OCI-LY1 (cell line): ENCODE measurements at regions not wholly inside any gene's neighbourhood (a gene's known extent, or its start where the extent isn't known, plus 50 kb on each side); places are given as distances from the start of the nearest gene placed in this dataset.
A peak's percentile ranks its signal among the peaks of the same experiment; 100 is the strongest.

Experiments used
- H2AFZ ChIP-seq: fragments of 200-600 bp; sonication (generic), shearing (Covaris generic); 2 replicates; pipeline ENCODE4 v1.6.0; 2014; ENCODE audit warnings: antibody characterized with exemption, mild to moderate bottlenecking, low read length
- H3F3A ChIP-seq: fragments of 200-600 bp; sonication (generic), shearing (Covaris generic); 2 replicates; pipeline ENCODE4 v1.6.0; 2014; ENCODE audit warnings: mild to moderate bottlenecking, antibody characterized with exemption, low read length, moderate library complexity; ENCODE audit not compliant: insufficient read depth
- H3K27ac ChIP-seq: fragments of 200-600 bp; sonication (generic); 2 replicates; pipeline ENCODE4 v1.5.1; 2014; ENCODE audit warnings: low read length, mixed run types, mild to moderate bottlenecking, low read depth; ENCODE audit not compliant: poor library complexity, severe bottlenecking
- H3K27me3 ChIP-seq: fragments of 200-600 bp; sonication (generic); 2 replicates; pipeline ENCODE4 v1.6.0; 2014; ENCODE audit warnings: antibody characterized with exemption, mild to moderate bottlenecking, low read length, moderate library complexity; ENCODE audit not compliant: insufficient read depth
- H3K36me3 ChIP-seq: fragments of 200-600 bp; sonication (generic); 2 replicates; pipeline ENCODE4 v1.6.1; 2014; ENCODE audit warnings: mild to moderate bottlenecking, antibody characterized with exemption, low read length, moderate library complexity, mixed read lengths; ENCODE audit not compliant: insufficient read depth
- H3K4me1 ChIP-seq: fragments of 200-600 bp; sonication (generic); 2 replicates; pipeline ENCODE4 v1.5.1; 2014; ENCODE audit warnings: mild to moderate bottlenecking, low read length, moderate library complexity; ENCODE audit not compliant: insufficient read depth, severe bottlenecking
- H3K4me2 ChIP-seq: fragments of 200-600 bp; sonication (generic), shearing (Covaris generic); 2 replicates; pipeline ENCODE4 v1.6.1; 2014; ENCODE audit warnings: low read length
- H3K4me3 ChIP-seq: fragments of 200-600 bp; sonication (generic); 2 replicates; pipeline ENCODE4 v1.5.1; 2014; ENCODE audit warnings: low read length, low read depth, mild to moderate bottlenecking, mixed read lengths; ENCODE audit not compliant: poor library complexity, severe bottlenecking
- H3K79me2 ChIP-seq: fragments of 200-600 bp; shearing (Covaris generic); 2 replicates; pipeline ENCODE4 v1.6.1; 2016; ENCODE audit warnings: mixed run types, low read length, mixed read lengths; ENCODE audit not compliant: insufficient read depth
- H3K9ac ChIP-seq: fragments of 200-600 bp; sonication (generic), shearing (Covaris generic); 2 replicates; pipeline ENCODE4 v1.6.1; 2014; ENCODE audit warnings: mild to moderate bottlenecking, low read length, mixed read lengths
- H3K9me2 ChIP-seq: fragments of 200-600 bp; sonication (generic), shearing (Covaris generic); 2 replicates; pipeline ENCODE4 v1.6.1; 2014; ENCODE audit warnings: low read depth, mild to moderate bottlenecking, low read length, mixed read lengths
- H3K9me3 ChIP-seq: fragments of 200-600 bp; shearing (Covaris generic); 2 replicates; pipeline ENCODE4 v1.6.1; 2014; ENCODE audit warnings: low read length, mixed read lengths
- H4K20me1 ChIP-seq: fragments of 200-600 bp; sonication (generic), shearing (Covaris generic); 2 replicates; pipeline ENCODE4 v1.6.0; 2016; ENCODE audit warnings: mild to moderate bottlenecking, low read length; ENCODE audit not compliant: insufficient read depth
- EZH2 ChIP-seq: fragments of 200-600 bp; sonication (generic), shearing (Covaris generic); IDR thresholded peaks from 2 replicates; pipeline ENCODE4 v1.8.0; 2017; ENCODE audit warnings: borderline replicate concordance, mixed run types, mild to moderate bottlenecking, antibody characterized with exemption, low read length, moderate library complexity, mixed read lengths
- TF ChIP-seq, protein P1 (sequence below): fragments of 200-600 bp; sonication (generic), shearing (Covaris generic); IDR thresholded peaks from 2 replicates; pipeline ENCODE4 v1.5.1; 2017; ENCODE audit warnings: mild to moderate bottlenecking, antibody characterized with exemption, low read length, moderate library complexity, mixed read lengths

GRCh38 chr9:613771-614347 lies 227.6 kb upstream of the DMRT1 start:
- no peaks in the 10 kb centered on the region for H3K27me3 ChIP-seq
- no peak overlapping the region for H3K4me3 ChIP-seq
- no peak for TF ChIP-seq EZH2
- TF ChIP-seq, protein P1, sequence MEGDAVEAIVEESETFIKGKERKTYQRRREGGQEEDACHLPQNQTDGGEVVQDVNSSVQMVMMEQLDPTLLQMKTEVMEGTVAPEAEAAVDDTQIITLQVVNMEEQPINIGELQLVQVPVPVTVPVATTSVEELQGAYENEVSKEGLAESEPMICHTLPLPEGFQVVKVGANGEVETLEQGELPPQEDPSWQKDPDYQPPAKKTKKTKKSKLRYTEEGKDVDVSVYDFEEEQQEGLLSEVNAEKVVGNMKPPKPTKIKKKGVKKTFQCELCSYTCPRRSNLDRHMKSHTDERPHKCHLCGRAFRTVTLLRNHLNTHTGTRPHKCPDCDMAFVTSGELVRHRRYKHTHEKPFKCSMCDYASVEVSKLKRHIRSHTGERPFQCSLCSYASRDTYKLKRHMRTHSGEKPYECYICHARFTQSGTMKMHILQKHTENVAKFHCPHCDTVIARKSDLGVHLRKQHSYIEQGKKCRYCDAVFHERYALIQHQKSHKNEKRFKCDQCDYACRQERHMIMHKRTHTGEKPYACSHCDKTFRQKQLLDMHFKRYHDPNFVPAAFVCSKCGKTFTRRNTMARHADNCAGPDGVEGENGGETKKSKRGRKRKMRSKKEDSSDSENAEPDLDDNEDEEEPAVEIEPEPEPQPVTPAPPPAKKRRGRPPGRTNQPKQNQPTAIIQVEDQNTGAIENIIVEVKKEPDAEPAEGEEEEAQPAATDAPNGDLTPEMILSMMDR: peak; percentile 95
- no peaks in the 10 kb centered on the region for H3K79me2 ChIP-seq
- H3K9me2 ChIP-seq: no peaks in the 10 kb centered on the region
- no peaks in the 10 kb centered on the region for H4K20me1 ChIP-seq
- H3K4me1 ChIP-seq: peaks cover 42% of the 10 kb centered on the region
- H3K4me2 ChIP-seq: peak overlapping the region; percentile 6; the same call in 1 of the 2 replicates
- no peaks in the 10 kb centered on the region for H3F3A ChIP-seq
- no peaks in the 10 kb centered on the region for H3K36me3 ChIP-seq
- H3K9ac ChIP-seq: no peak overlapping the region
- H3K9me3 ChIP-seq: no peaks in the 10 kb centered on the region
- H3K27ac ChIP-seq: peak overlapping the region; percentile 47
- H2AFZ ChIP-seq: no peak overlapping the region

- no peak overlapping the region for H3K4me2 ChIP-seq
- H3K4me1 ChIP-seq: peaks cover 42% of the 10 kb centered on the region
- H3K27ac ChIP-seq: peak overlapping the region; percentile 47
- no peaks in the 10 kb centered on the region for H4K20me1 ChIP-seq
- TF ChIP-seq EZH2: no peak
- TF ChIP-seq, protein P1: no peak
- H2AFZ ChIP-seq: no peak overlapping the region
- H3K9me2 ChIP-seq: no peaks in the 10 kb centered on the region
- H3K4me3 ChIP-seq: no peak overlapping the region
- H3K27me3 ChIP-seq: no peaks in the 10 kb centered on the region
- no peaks in the 10 kb centered on the region for H3F3A ChIP-seq
- no peaks in the 10 kb centered on the region for H3K36me3 ChIP-seq
- no peaks in the 10 kb centered on the region for H3K9me3 ChIP-seq
- H3K9ac ChIP-seq: no peak overlapping the region
- H3K79me2 ChIP-seq: no peaks in the 10 kb centered on the region
Observed at GRCh38 chr9:614431-614830, 227.1 kb upstream of the DMRT1 start.

- Histone ChIP-seq H3K36me3 (no peaks in the 10 kb centered on the region), H2AFZ (no peak overlapping the region), H3K4me1 (peaks cover 38% of the 10 kb centered on the region), H3K27ac (no peak overlapping the region), H3K9ac (no peak overlapping the region), H4K20me1 (no peaks in the 10 kb centered on the region), H3K9me3 (no peaks in the 10 kb centered on the region), H3K4me3 (no peak overlapping the region), H3K9me2 (no peaks in the 10 kb centered on the region), H3F3A (no peaks in the 10 kb centered on the region), H3K4me2 (no peak overlapping the region), H3K27me3 (no peaks in the 10 kb centered on the region), H3K79me2 (no peaks in the 10 kb centered on the region)
- TF ChIP-seq, protein P1: no peak
- TF ChIP-seq EZH2: no peak
Observed at GRCh38 chr9:615756-616155, 225.7 kb upstream of the DMRT1 start.
